Peyer's patch (tissue), 4 donors: ENCODE measurements at regions not wholly inside any gene's neighbourhood (a gene's known extent, or its start where the extent isn't known, plus 50 kb on each side); places are given as distances from the start of the nearest gene placed in this dataset.

ENCODE experiments used
- POLR2A ChIP-seq, 2 donors: fragments of 450-650 bp; IDR thresholded peaks; one replicate each; pipeline ENCODE4 v1.5.1; 2017; ENCODE audit warnings: antibody characterized with exemption in 2 of 2, mild to moderate bottlenecking in 2 of 2, moderate library complexity in 2 of 2
- TF ChIP-seq, protein P1 (sequence below), 6 experiments: fragments of 450-650 bp in 4 of 6; fragments of 200-600 bp in 2 of 6; sonication (generic) in 1 of 6; IDR thresholded peaks; one replicate each; pipeline ENCODE4 v1.5.1; 2017 to 2019; ENCODE audit warnings: antibody characterized with exemption in 6 of 6, mild to moderate bottlenecking in 3 of 6, moderate library complexity in 1 of 6

GRCh38 chr16:17524656-17525055 lies 53.9 kb upstream of the XYLT1 start:
- TF ChIP-seq, protein P1, sequence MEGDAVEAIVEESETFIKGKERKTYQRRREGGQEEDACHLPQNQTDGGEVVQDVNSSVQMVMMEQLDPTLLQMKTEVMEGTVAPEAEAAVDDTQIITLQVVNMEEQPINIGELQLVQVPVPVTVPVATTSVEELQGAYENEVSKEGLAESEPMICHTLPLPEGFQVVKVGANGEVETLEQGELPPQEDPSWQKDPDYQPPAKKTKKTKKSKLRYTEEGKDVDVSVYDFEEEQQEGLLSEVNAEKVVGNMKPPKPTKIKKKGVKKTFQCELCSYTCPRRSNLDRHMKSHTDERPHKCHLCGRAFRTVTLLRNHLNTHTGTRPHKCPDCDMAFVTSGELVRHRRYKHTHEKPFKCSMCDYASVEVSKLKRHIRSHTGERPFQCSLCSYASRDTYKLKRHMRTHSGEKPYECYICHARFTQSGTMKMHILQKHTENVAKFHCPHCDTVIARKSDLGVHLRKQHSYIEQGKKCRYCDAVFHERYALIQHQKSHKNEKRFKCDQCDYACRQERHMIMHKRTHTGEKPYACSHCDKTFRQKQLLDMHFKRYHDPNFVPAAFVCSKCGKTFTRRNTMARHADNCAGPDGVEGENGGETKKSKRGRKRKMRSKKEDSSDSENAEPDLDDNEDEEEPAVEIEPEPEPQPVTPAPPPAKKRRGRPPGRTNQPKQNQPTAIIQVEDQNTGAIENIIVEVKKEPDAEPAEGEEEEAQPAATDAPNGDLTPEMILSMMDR (IDR thresholded peaks at IDR 0.05) = no peak
- no peak for TF ChIP-seq POLR2A (IDR thresholded peaks at IDR 0.05)
